Dedifferentiated amniotic fluid mesenchymal stem cell (primary cell): ENCODE measurements at regions not wholly inside any gene's neighbourhood (a gene's known extent, or its start where the extent isn't known, plus 50 kb on each side); places are given as distances from the start of the nearest gene placed in this dataset.
"Not testable (repeated sequence)": the region's sequence is repeated elsewhere in the genome, so short reads cannot be mapped to it uniquely, and the experiment has no call there.

ENCODE experiments used
- DNase-seq: peaks from one replicate; pipeline ENCODE4 v3.0.0-alpha.2; 2016; ENCODE audit errors: extremely low spot score

GRCh38 chr5:83001796-83002381, 75.3 kb downstream of the TMEM167A start:
- no peak for DNase-seq

GRCh38 chr5:83000922-83001321, 76.3 kb downstream of the TMEM167A start:
- DNase-seq = no peak

- no peak for DNase-seq
These were observed 76.8 kb downstream of the TMEM167A start for GRCh38 chr5:83000428-83000827.

GRCh38 chr5:82993416-82993815, 83.8 kb downstream of the TMEM167A start:
- no peak for DNase-seq

GRCh38 chr5:82992646-82993045, 84.5 kb downstream of the TMEM167A start:
- DNase-seq = no peak

GRCh38 chr5:82991678-82992323, 85.4 kb downstream of the TMEM167A start:
- DNase-seq = no peak

GRCh38 chr5:82991059-82991458, 86.1 kb downstream of the TMEM167A start:
- DNase-seq = no peak

GRCh38 chr5:82987188-82987587, 90.0 kb downstream of the TMEM167A start:
- no peak for DNase-seq

- no peak for DNase-seq
These were observed 90.8 kb downstream of the TMEM167A start for GRCh38 chr5:82986404-82986803.

GRCh38 chr5:82985763-82986162, 91.4 kb downstream of the TMEM167A start:
- DNase-seq = no peak

- DNase-seq = no peak
These were observed 92.1 kb downstream of the TMEM167A start for GRCh38 chr5:82984786-82985735.

- no peak for DNase-seq
These were observed 94.3 kb downstream of the TMEM167A start for GRCh38 chr5:82982846-82983245.

- not testable (repeated sequence) for DNase-seq
These were observed 100.3 kb downstream of the TMEM167A start for GRCh38 chr5:82976887-82977286.

GRCh38 chr5:82975812-82976211, 101.4 kb downstream of the TMEM167A start:
- no peak for DNase-seq

- no peak for DNase-seq
These were observed 101.8 kb downstream of the TMEM167A start for GRCh38 chr5:82975396-82975795.

GRCh38 chr5:82974346-82974745, 102.8 kb downstream of the TMEM167A start:
- DNase-seq = not testable (repeated sequence)

- no peak for DNase-seq
These were observed 105.3 kb downstream of the TMEM167A start for GRCh38 chr5:82971901-82972300.

GRCh38 chr5:82971034-82971806, 106.0 kb downstream of the TMEM167A start:
- not testable (repeated sequence) for DNase-seq

- not testable (repeated sequence) for DNase-seq
These were observed 107.8 kb downstream of the TMEM167A start for GRCh38 chr5:82969221-82969976.

- DNase-seq = no peak
These were observed 110.1 kb downstream of the TMEM167A start for GRCh38 chr5:82967072-82967471.

- no peak for DNase-seq
These were observed 117.7 kb downstream of the TMEM167A start for GRCh38 chr5:82959466-82959865.
